Breast epithelium (tissue), 4 donors: ENCODE measurements at regions not wholly inside any gene's neighbourhood (a gene's known extent, or its start where the extent isn't known, plus 50 kb on each side); places are given as distances from the start of the nearest gene placed in this dataset.

Experiments
- DNase-seq, 2 donors: peaks; one replicate each; pipeline ENCODE4 v3.0.0-alpha.2; 2019; ENCODE audit warnings: low spot score in 2 of 2
- H3K27ac ChIP-seq, 2 donors: fragments of 200-600 bp; sonication (generic) in 1 of 2; one replicate each; pipeline ENCODE4 v1.5.1; 2016 to 2019; ENCODE audit warnings: mild to moderate bottlenecking in 1 of 2
- H3K27me3 ChIP-seq, 2 donors: fragments of 200-600 bp; sonication (generic) in 1 of 2; one replicate each; pipeline versions ENCODE4 v1.5.1 to v1.6.0; 2017 to 2019; ENCODE audit warnings: control low read depth in 1 of 2, mild to moderate bottlenecking in 1 of 2
- H3K36me3 ChIP-seq: fragments of 200-600 bp; one replicate; pipeline ENCODE4 v1.5.1; 2019
- H3K4me1 ChIP-seq, 2 donors: fragments of 200-600 bp; sonication (generic); one replicate each; pipeline ENCODE4 v1.5.1; 2016 to 2019; ENCODE audit warnings: control low read depth in 1 of 2
- H3K4me3 ChIP-seq, 3 donors: fragments of 200-600 bp; sonication (generic); 1 replicate in 2 of 3; 2 replicates in 1 of 3; pipeline ENCODE4 v1.5.1; 2016 to 2019; ENCODE audit warnings: mild to moderate bottlenecking in 3 of 3, moderate library complexity in 2 of 3
- H3K9me3 ChIP-seq, 2 donors: fragments of 200-600 bp; sonication (generic) in 1 of 2; one replicate each; pipeline ENCODE4 v1.5.1; 2016 to 2019; ENCODE audit warnings: control low read depth in 1 of 2
- POLR2A ChIP-seq: fragments of 450-650 bp; IDR thresholded peaks from one replicate; pipeline ENCODE4 v1.6.1; 2016; ENCODE audit warnings: antibody characterized with exemption, mild to moderate bottlenecking, moderate library complexity
- POLR2AphosphoS5 ChIP-seq, 3 donors: sonication (generic); formaldehyde crosslinking; IDR thresholded peaks; one replicate each; pipeline ENCODE4 v1.6.1; 2017; ENCODE audit warnings: antibody characterized with exemption in 3 of 3
- intact Hi-C: fragments of 100-400 bp; cut with DNase I; formaldehyde crosslinking; loops from one replicate; pipeline ENCODE4 v1.15.1; 2023; ENCODE audit warnings: low total_unique reads
- TF ChIP-seq, protein P1 (sequence below), 3 donors: fragments of 450-650 bp; IDR thresholded peaks; one replicate each; pipeline ENCODE4 v1.5.1; 2016 to 2017; ENCODE audit warnings: antibody characterized with exemption in 3 of 3, mild to moderate bottlenecking in 3 of 3, moderate library complexity in 3 of 3

- Histone ChIP-seq H3K27me3 (no peaks in the 10 kb centered on the region), H3K4me1 (no peaks in the 10 kb centered on the region), H3K4me3 (no peak overlapping the region), H3K27ac (no peak overlapping the region), H3K9me3 (peaks cover 0 to 15% of the 10 kb centered on the region in 2 donors), H3K36me3 (no peaks in the 10 kb centered on the region)
- DNase-seq: no peak
- no peak for TF ChIP-seq POLR2AphosphoS5 (IDR thresholded peaks at IDR 0.05)
- TF ChIP-seq POLR2A: no peak
- TF ChIP-seq, protein P1, sequence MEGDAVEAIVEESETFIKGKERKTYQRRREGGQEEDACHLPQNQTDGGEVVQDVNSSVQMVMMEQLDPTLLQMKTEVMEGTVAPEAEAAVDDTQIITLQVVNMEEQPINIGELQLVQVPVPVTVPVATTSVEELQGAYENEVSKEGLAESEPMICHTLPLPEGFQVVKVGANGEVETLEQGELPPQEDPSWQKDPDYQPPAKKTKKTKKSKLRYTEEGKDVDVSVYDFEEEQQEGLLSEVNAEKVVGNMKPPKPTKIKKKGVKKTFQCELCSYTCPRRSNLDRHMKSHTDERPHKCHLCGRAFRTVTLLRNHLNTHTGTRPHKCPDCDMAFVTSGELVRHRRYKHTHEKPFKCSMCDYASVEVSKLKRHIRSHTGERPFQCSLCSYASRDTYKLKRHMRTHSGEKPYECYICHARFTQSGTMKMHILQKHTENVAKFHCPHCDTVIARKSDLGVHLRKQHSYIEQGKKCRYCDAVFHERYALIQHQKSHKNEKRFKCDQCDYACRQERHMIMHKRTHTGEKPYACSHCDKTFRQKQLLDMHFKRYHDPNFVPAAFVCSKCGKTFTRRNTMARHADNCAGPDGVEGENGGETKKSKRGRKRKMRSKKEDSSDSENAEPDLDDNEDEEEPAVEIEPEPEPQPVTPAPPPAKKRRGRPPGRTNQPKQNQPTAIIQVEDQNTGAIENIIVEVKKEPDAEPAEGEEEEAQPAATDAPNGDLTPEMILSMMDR (IDR thresholded peaks at IDR 0.05): no peak
- intact Hi-C loops: no loop called here
Observed at GRCh38 chr13:86792153-86792651, 879.0 kb upstream of the SLITRK5 start.

GRCh38 chr13:86795858-86796257 is 875.3 kb upstream of the SLITRK5 start:
- DNase-seq: no peak
- no peak overlapping the region for H3K4me3 ChIP-seq
- intact Hi-C loops: no loop called here
- peaks cover 0 to 15% of the 10 kb centered on the region in 2 donors for H3K9me3 ChIP-seq
- no peaks in the 10 kb centered on the region for H3K27me3 ChIP-seq
- TF ChIP-seq, protein P1 (IDR thresholded peaks at IDR 0.05): no peak
- TF ChIP-seq POLR2AphosphoS5 (IDR thresholded peaks at IDR 0.05): no peak
- no peak for TF ChIP-seq POLR2A
- H3K4me1 ChIP-seq: no peaks in the 10 kb centered on the region
- H3K36me3 ChIP-seq: no peaks in the 10 kb centered on the region
- H3K27ac ChIP-seq: no peak overlapping the region

GRCh38 chr13:86810361-86810760 is 860.8 kb upstream of the SLITRK5 start:
- TF ChIP-seq, protein P1 (IDR thresholded peaks at IDR 0.05): no peak
- TF ChIP-seq POLR2A (no peak), POLR2AphosphoS5 (IDR thresholded peaks at IDR 0.05) (no peak)
- DNase-seq: no peak
- H3K9me3 ChIP-seq: no peaks in the 10 kb centered on the region
- no peaks in the 10 kb centered on the region for H3K36me3 ChIP-seq
- H3K27ac ChIP-seq: no peak overlapping the region
- intact Hi-C loops: no loop called here
- H3K4me1 ChIP-seq: no peaks in the 10 kb centered on the region
- no peaks in the 10 kb centered on the region for H3K27me3 ChIP-seq
- no peak overlapping the region for H3K4me3 ChIP-seq

DNA sequence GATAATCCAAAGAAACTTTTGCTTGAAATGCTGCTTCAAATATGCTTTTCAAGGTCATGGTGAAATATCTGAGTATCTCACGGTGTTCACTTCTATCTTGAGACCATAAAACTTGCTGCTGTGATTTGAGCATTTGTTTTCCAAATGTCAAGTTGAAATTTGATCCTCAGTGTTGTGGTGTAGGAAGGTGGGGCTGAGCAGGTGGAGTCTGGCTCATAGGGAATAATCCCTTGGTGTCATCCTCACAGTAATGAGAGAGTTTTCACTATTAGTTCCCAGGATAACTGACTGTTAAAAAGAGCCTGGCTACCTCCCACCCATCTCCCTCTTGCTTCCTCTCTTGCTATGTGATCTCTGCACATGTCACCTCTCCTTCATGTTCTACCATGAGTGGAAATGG is 858.0 kb upstream of the SLITRK5 start:
- no peaks in the 10 kb centered on the region for H3K27me3 ChIP-seq
- no peaks in the 10 kb centered on the region for H3K9me3 ChIP-seq
- no peak for DNase-seq
- TF ChIP-seq POLR2AphosphoS5 (IDR thresholded peaks at IDR 0.05) (no peak), POLR2A (no peak)
- TF ChIP-seq, protein P1 (IDR thresholded peaks at IDR 0.05): no peak
- no peak overlapping the region for H3K27ac ChIP-seq
- no peaks in the 10 kb centered on the region for H3K36me3 ChIP-seq
- H3K4me1 ChIP-seq: no peaks in the 10 kb centered on the region
- intact Hi-C loops: no loop called here
- no peak overlapping the region for H3K4me3 ChIP-seq

DNA sequence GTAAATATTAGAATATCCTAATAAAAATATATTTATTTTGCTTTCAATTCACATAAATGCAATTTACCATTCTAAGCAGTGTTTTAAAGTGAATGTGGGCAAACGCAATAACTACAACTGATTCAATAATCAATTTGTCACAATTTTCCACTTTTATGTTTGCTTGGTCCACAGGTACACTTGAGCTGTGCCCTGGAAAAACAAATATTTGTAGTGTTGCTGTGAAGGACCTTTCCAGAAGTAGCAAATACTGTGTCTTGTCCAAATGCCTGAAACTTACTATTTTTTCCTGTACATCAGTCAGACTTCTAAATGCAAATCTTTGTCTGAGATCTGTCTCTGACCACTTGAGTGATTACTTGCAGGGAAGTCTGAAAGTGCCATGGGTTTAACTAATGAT is 845.8 kb upstream of the SLITRK5 start:
- no peak overlapping the region for H3K27ac ChIP-seq
- DNase-seq: no peak
- H3K4me1 ChIP-seq: no peaks in the 10 kb centered on the region
- no peaks in the 10 kb centered on the region for H3K36me3 ChIP-seq
- TF ChIP-seq POLR2A (no peak), POLR2AphosphoS5 (IDR thresholded peaks at IDR 0.05) (no peak)
- TF ChIP-seq, protein P1 (IDR thresholded peaks at IDR 0.05): no peak
- intact Hi-C loops: no loop called here
- no peaks in the 10 kb centered on the region for H3K9me3 ChIP-seq
- H3K27me3 ChIP-seq: no peaks in the 10 kb centered on the region
- H3K4me3 ChIP-seq: no peak overlapping the region
